ENCODE measurements at regions not wholly inside any gene's neighbourhood (a gene's known extent, or its start where the extent isn't known, plus 50 kb on each side); places are given as distances from the start of the nearest gene placed in this dataset.

GRCh38 chr1:217921126-217921904 is 290.2 kb downstream of the SPATA17 start:
- no peak for TF ChIP-seq CTCF (IDR thresholded peaks at IDR 0.05; ENCODE audit: low read depth, low read length)
- no peak for DNase-seq (ENCODE audit: extremely low read depth, low read depth)

GRCh38 chr1:217924924-217925323 is 293.8 kb downstream of the SPATA17 start:
- DNase-seq (ENCODE audit: extremely low read depth, low read depth): no peak

GRCh38 chr1:217929213-217929885 is 298.2 kb downstream of the SPATA17 start:
- no peak for DNase-seq (ENCODE audit: extremely low read depth, low read depth)
- TF ChIP-seq CTCF (IDR thresholded peaks at IDR 0.05; ENCODE audit: low read depth, low read length): no peak

More at GRCh38 chr1:217924924-217925323, 293.8 kb downstream of the SPATA17 start:
- no peak for TF ChIP-seq CTCF (IDR thresholded peaks at IDR 0.05; ENCODE audit: low read depth, low read length)

GRCh38 chr1:217943361-217943760 is 312.2 kb downstream of the SPATA17 start:
- DNase-seq (ENCODE audit: extremely low read depth, low read depth): no peak
- TF ChIP-seq CTCF (IDR thresholded peaks at IDR 0.05; ENCODE audit: low read depth, low read length): no peak

- TF ChIP-seq CTCF (IDR thresholded peaks at IDR 0.05; ENCODE audit: low read depth, low read length): no peak
- DNase-seq (ENCODE audit: extremely low read depth, low read depth): no peak
These were observed 313.4 kb downstream of the SPATA17 start for GRCh38 chr1:217944550-217944949.

GRCh38 chr1:217946511-217946910 is 315.4 kb downstream of the SPATA17 start:
- no peak for DNase-seq (ENCODE audit: extremely low read depth, low read depth)
- TF ChIP-seq CTCF (IDR thresholded peaks at IDR 0.05; ENCODE audit: low read depth, low read length): no peak

- DNase-seq (ENCODE audit: extremely low read depth, low read depth): no peak
- TF ChIP-seq CTCF (IDR thresholded peaks at IDR 0.05; ENCODE audit: low read depth, low read length): no peak
These were observed 317.6 kb downstream of the SPATA17 start for GRCh38 chr1:217948741-217949140.
